CD4-positive, alpha-beta T cell treated with Interleukin-15 for 4 hours (primary cell): ENCODE measurements at regions not wholly inside any gene's neighbourhood (a gene's known extent, or its start where the extent isn't known, plus 50 kb on each side); places are given as distances from the start of the nearest gene placed in this dataset.

ENCODE experiments used
- DNase-seq: peaks from one replicate; pipeline ENCODE4 v3.0.0-alpha.2; 2020; ENCODE audit warnings: low spot score

DNA sequence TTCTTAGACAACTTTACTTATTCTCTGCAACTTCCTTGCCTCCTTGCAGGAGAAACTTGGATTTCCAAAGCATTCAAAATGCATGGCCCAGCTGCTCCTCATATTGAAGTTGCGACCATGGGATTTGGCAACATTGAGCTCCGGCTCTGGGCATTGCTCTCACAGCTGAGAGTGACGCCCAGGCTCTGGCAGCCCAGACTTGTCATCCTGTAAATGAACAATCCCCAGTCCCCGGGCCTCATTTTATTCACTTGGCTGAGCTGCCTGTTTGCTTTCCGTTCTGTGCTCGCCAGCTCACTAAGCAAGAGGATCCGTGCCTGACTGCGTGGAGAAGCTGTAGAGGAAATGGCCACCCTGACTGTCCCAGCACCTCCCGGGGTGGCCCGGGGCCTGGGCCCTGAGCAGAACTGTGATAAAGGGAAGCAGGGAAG, 119.5 kb upstream of the CD93 start:
- no peak for DNase-seq

DNA sequence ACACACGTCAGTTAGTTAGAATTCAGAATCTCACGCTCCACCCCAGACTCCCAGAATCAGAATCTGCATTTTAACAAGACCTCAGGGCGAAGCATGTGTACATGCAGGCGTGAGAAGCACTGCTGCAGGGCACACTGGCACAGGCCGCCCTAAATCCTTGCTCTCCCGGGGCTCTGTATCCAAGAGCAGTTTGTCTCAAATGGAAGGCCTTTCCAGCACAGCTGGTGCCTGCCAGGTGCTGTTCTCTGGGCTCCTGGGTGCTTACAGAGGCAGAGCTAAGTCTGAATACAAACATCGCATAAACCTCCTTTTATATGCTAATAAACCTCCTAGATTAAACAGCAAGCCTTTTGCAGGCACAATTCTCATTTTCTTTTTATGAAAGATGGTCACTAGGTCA, 119.1 kb upstream of the CD93 start:
- no peak for DNase-seq

GRCh38 chr20:23203951-23204730, 118.0 kb upstream of the CD93 start:
- DNase-seq, result no peak

DNA sequence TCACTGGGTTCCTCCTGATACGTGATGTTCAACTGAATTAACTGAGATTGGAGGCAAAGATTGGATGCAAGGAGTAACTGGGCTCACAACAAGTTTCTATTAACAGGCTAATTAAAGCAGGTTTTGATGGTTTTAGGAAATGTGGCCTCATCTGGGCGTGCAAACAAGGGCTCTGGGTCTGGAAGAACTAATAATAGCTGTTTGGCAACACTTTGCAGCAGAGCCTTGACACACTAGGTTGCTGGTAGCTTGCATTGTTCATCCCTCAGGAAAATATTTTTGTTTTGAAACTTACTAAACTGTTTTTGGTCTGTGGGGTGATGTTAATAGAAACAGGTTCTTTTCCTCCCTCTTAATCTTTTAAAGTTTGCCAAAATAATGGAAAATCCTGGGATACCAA, 117.2 kb upstream of the CD93 start:
- no peak for DNase-seq

GRCh38 chr20:23201658-23202057, 115.5 kb upstream of the CD93 start:
- no peak for DNase-seq

DNA sequence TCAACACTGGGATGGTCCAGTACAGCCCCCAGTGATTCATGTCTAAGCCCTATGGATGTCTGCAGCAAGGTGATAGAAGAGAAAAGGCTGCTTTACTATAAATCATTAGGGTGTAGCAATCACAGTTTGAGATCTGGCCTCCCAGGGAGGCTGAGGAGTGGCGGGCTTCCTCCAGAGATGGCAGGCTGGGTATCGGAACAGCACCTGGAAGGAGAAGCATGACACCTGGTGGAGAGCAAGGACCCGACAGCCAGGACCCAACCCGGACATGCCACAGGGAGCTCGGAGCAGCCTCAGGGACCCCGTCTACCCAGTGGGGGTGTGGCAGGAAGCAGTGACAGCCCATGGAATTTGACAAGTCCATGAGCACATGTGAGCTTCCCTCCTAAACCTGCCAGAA, 114.8 kb upstream of the CD93 start:
- no peak for DNase-seq

GRCh38 chr20:23200413-23200812, 114.3 kb upstream of the CD93 start:
- no peak for DNase-seq

DNA sequence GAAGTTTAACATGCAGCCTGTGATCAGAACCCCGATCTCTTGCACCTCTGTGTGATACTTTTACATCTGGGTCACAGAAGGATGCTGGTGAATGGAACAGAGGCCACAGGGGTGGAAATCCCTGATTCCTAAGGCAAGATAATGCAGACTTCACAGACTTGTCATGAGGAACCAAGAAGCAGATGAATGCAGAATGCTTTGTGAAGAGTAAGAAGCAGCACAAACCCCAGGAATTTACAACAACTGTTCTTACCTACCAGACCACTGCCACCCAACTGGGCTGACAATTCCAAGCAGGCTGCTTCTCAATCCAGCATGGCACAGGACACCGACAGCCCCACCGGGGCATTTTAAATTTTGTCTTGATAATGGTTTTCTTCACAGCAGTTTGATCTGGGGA, 113.2 kb upstream of the CD93 start:
- DNase-seq, result no peak

- DNase-seq, result no peak
These were observed 112.7 kb upstream of the CD93 start for GRCh38 chr20:23198815-23199214.

DNA sequence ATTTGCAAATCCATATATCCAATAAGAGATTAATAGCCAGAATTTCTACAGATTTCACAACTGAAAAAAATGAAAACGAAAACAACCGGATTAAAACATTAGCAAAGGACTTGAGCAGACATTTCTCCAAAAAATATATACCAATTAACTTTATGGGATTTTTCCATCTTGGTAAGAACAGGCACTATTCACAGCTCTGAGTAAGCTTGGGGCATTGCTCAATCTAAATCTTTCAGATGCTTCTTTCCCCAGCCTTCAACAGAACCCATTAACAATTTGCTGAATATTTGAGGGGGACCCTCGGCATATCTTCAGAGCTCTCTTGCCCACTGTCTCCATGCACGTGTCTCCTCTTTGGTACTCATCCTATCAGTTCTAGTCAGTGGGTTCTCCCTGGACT, 111.7 kb upstream of the CD93 start:
- DNase-seq, result no peak

DNA sequence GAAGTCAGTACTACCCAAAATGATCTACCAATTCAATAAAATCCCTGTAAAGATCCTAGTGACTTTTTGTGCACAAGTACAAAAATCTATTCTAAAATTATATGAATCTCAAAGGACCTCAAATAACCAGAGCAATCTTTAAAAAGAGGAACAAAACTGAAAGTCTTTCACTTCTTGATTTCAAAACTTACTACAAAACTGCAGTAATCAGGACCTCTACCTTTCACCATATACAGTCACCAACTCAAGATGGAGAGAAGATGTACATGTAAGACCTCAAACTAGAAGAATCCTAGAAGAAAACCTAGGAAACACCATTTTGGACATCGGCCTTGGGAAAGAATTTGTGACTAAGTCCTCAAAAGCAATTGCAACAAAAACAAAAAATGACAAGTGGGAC, 109.5 kb upstream of the CD93 start:
- DNase-seq, result no peak

DNA sequence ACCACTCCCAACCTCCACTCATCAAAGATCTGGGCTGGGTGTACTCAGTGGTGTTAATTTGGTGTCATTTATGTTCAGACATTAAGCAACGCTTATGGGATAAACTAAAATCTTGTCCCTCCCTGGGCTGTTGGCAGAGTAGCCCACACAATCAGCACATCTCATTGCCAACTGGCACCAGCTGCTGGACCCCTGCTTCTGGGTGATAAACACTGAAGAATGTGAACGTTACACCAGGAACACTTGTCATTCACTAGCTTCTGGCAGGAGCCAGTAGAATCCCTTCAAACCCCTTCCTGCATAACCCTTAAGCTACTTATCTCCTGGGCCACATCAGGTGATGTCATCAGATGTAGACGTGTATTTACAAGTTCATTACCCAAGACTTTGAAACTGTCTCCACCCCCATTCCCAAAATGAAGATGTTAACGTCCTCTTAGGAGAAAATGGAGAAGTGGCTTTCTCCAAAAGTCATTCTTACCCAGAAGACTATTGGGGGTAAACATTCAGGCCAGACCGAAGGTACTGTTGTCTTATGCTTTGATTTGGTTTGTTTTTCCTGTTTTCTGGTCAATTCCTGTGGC, 107.8 kb upstream of the CD93 start:
- DNase-seq, result no peak

- no peak for DNase-seq
These were observed 106.3 kb upstream of the CD93 start for GRCh38 chr20:23192469-23192868.

- DNase-seq, result no peak
These were observed 104.4 kb upstream of the CD93 start for GRCh38 chr20:23190557-23190956.

DNA sequence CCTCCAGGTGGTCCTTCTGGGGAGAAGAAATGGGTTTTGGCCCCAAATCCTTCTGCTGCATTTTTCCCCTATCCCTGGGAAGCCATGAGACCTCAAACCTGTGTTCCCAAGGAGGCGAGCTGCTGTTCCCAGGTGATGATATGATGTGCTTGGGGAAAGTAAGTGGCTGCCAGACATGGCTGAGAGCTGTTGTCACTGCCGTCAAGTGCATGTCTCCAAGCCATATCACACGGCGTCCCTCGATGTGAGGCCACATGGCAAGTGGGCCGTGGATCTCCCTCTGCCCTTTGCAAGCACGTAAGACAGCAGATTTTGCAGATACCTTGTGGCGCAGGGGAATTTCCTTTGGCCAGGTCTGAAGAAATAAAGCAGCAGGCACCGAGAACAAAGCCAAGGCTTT, 103.7 kb upstream of the CD93 start:
- no peak for DNase-seq

- no peak for DNase-seq
These were observed 103.2 kb upstream of the CD93 start for GRCh38 chr20:23189341-23189740.

DNA sequence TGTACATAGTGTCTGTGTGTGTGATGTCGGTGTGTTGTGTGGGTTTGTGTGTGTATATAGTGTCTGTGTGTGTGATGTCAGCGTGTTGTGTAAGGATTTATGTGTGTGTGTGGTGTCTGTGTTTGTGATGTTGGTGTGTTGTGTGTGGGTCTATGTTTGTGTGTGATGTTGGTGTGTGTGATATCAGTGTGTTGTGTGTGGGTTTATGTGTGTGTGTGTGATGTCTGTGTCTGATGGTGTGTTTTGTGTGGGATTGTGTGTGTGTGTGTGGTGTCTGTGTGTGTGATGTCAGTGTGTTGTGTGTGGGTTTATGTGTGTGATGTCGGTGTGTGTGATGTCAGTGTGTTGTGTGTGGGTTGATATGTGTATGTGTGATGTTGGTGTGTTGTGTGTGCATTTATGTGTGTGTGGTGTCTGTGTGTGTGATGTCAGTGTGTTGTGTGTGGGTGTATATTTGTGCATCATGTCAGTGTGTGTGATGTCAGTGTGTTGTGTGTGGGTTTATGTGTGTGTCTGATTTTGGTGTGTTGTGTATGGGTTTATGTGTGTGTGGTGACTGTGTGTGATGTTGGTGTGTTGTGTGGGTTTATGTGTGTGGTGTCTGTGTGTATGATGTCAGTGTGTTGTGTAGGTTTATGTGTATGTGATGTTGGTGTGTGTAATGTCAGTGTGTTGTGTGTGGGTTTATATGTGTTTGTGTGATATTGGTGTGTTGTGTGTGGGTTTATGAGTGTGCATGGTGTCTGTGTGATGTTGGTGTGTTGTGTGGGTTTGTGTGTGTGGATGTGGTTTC, 102.4 kb upstream of the CD93 start:
- DNase-seq, result no peak

DNA sequence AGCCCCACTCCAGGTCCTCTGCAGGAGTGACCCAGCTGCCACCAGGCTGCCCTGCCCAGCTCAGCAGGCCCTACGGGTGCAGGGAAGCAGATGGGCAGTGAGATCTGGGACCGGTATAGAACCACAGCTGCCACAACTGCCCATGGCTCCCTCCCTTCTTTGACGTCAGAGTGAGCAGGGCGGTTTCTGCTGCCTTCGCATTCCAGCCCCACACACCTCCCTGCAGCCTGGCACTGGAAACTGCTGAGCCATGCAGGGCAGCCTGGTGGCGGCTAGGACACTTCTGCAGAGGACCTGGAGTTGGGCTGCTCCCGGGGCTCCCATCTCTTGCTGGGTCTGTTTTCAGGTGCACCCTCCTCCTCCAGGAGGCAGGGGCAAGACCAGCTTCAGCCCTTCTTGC, 101.6 kb upstream of the CD93 start:
- no peak for DNase-seq

- no peak for DNase-seq
These were observed 100.7 kb upstream of the CD93 start for GRCh38 chr20:23186808-23187207.

DNA sequence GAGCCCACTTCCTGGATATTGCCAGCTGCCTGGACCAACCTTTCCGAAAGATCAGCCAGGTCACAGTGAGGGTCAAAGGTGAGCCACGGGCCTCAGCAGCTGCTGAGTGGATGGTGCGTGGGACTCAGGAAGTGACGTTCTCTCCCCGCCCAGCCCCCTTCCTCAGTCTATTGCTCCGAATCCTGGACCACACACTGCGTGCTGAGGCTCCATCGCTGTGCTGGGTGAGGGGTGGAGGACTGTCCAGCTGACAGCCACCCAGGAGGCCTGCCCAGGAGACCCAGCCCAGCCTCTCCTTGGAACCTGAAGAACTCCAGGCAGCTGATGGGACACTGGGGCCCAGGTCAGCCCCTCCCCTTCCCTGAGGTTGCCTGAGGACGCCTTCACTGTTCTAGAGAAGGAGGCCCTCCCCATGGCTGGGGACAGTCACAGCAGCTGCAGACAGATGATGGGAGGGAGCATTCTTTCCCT, 94.4 kb upstream of the CD93 start:
- DNase-seq, result no peak

GRCh38 chr20:23179766-23180403, 93.8 kb upstream of the CD93 start:
- no peak for DNase-seq

- no peak for DNase-seq
These were observed 92.7 kb upstream of the CD93 start for GRCh38 chr20:23178806-23179205.

- no peak for DNase-seq
These were observed 88.7 kb upstream of the CD93 start for GRCh38 chr20:23174821-23175220.
